Heart right ventricle (tissue), 16 donors: ENCODE measurements at regions not wholly inside any gene's neighbourhood (a gene's known extent, or its start where the extent isn't known, plus 50 kb on each side); places are given as distances from the start of the nearest gene placed in this dataset.

Experiments used
- ATAC-seq, 8 donors: fragments of 200-7000 bp; cut with Tn5 transposase; one replicate each; pipeline ENCODE4 v1.9.1; 2020; ENCODE audit warnings: mild to moderate bottlenecking in 8 of 8, moderate library complexity in 8 of 8, moderate number of reproducible peaks in 1 of 8
- DNase-seq, 2 donors: peaks; one replicate each; pipeline ENCODE4 v3.0.0-alpha.2; 2020
- H3K27ac ChIP-seq, 10 donors: fragments of 200-600 bp; sonication (generic) in 2 of 10; one replicate each; pipeline versions ENCODE4 v1.5.0 to v1.8.0; 2020 to 2022; ENCODE audit warnings: mild to moderate bottlenecking in 3 of 10
- H3K27me3 ChIP-seq, 7 donors: fragments of 200-600 bp; one replicate each; pipeline ENCODE4 v1.8.0; 2021 to 2022; ENCODE audit warnings: mild to moderate bottlenecking in 2 of 7
- H3K36me3 ChIP-seq, 9 donors: fragments of 200-600 bp; sonication (generic) in 1 of 9; one replicate each; pipeline versions ENCODE4 v1.5.0 to v1.8.0; 2020 to 2022; ENCODE audit warnings: mild to moderate bottlenecking in 2 of 9
- H3K4me1 ChIP-seq, 9 donors: fragments of 200-600 bp; sonication (generic) in 1 of 9; one replicate each; pipeline versions ENCODE4 v1.5.0 to v1.8.0; 2020 to 2022; ENCODE audit warnings: mild to moderate bottlenecking in 4 of 9
- H3K4me3 ChIP-seq, 10 donors: fragments of 200-600 bp; sonication (generic) in 2 of 10; one replicate each; pipeline versions ENCODE4 v1.5.0 to v1.8.0; 2020 to 2022; ENCODE audit warnings: mild to moderate bottlenecking in 7 of 10, moderate library complexity in 2 of 10
- H3K9me3 ChIP-seq, 11 donors: fragments of 200-600 bp in 10 of 11; sonication (generic) in 2 of 11; one replicate each; pipeline versions ENCODE4 v1.5.0 to v1.8.0; 2013 to 2022; ENCODE audit warnings: mild to moderate bottlenecking in 2 of 11, control low read depth in 1 of 11, moderate library complexity in 1 of 11
- WGBS, 2 donors: extraction: QIAGEN DNeasy Blood & Tissue Kit; methylation state at CpG; one replicate each; pipeline ENCODE4 v1.1.7; 2013; ENCODE audit warnings: inconsistent platforms in 1 of 2; 5-methylcytosine and 5-hydroxymethylcytosine counted together
- intact Hi-C, 10 donors: fragments of 100-400 bp; cut with DNase I; formaldehyde crosslinking; loops; one replicate each; pipeline versions ENCODE4 v1.11.1 to v1.14.2; 2022
- TF ChIP-seq, protein P1 (sequence below), 9 donors: fragments of 200-600 bp; sonication (generic) in 2 of 9; IDR thresholded peaks; one replicate each; pipeline versions ENCODE4 v1.5.0 to v1.8.0; 2021 to 2022; ENCODE audit warnings: antibody characterized with exemption in 9 of 9, mild to moderate bottlenecking in 5 of 9, moderate library complexity in 1 of 9
- donor health status: Arrhythmogenic right ventricular cardiomyopathy.
- donor health status: ischemic (EF 13 %, LVEDD 7.1; RV severe dilation, severe dysfunction).
- donor health status: healthy with polysubstance abuse.
- donor health status: DM: no; HTN: yes; CAD: no.
- donor health status: DM: no; HTN: no; CAD: no.
- donor health status: ischemic (EF 25% LVEDD 6.9; RV normal size, moderate dysfunction).
- donor health status: ischemic (EF 25% LVEDD 5.7; RV mildly dilated, moderate dysfunction).
- donor health status: healthy.
- donor health status: DM: yes; HTN: yes; CAD: no.
- donor health status: Ischemic cardiomyopathy.
- donor health status: ischemic (EF 35%, LVEDD 5.7; RV mildly dilated, moderate dysfunction).
- donor health status: nonischemic (EF 11% LVEDD 7.7; RV severe dilation, severe dysfunction).
- donor health status: DM: yes; HTN: yes; CAD: no.
- donor health status: PGD.
- donor health status: ischemic (EF 29% LVEDD 5.4; RV normal size, mild dysfunction).
- donor health status: nonischemic (EF 23%, LVEDD 6.1; RV moderate dilation, normal function).

DNA sequence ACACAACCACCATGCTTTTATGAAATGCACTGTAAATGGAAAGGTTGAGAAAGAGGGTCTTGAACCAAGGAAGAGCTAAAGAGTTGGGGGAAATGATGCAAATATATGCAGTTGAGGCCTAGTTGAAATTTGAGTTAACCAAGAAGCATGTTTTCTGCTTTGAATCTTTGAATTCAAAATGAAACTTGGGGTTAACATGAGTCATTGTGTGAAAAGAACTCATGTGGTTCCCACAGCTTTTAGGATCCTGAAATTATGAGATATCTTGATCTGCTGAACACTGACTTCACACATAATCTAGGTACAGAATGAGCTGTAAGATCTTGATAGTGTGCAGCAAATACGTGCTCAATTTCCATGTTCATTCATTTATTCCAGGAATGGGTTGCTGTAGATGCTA is 422.9 kb upstream of the TRIB2 start:
- Histone ChIP-seq H3K4me1 (no peaks in the 10 kb centered on the region), H3K4me3 (no peak overlapping the region), H3K27ac (no peak overlapping the region), H3K27me3 (no peaks in the 10 kb centered on the region), H3K9me3 (no peaks in the 10 kb centered on the region), H3K36me3 (no peaks in the 10 kb centered on the region)
- DNase-seq = no peak
- ATAC-seq = no peak
- intact Hi-C loops = no loop called here
- WGBS, 2 donors = 94 to 99% methylated on average over 1 of the region's 1 CpG
- TF ChIP-seq, protein P1, sequence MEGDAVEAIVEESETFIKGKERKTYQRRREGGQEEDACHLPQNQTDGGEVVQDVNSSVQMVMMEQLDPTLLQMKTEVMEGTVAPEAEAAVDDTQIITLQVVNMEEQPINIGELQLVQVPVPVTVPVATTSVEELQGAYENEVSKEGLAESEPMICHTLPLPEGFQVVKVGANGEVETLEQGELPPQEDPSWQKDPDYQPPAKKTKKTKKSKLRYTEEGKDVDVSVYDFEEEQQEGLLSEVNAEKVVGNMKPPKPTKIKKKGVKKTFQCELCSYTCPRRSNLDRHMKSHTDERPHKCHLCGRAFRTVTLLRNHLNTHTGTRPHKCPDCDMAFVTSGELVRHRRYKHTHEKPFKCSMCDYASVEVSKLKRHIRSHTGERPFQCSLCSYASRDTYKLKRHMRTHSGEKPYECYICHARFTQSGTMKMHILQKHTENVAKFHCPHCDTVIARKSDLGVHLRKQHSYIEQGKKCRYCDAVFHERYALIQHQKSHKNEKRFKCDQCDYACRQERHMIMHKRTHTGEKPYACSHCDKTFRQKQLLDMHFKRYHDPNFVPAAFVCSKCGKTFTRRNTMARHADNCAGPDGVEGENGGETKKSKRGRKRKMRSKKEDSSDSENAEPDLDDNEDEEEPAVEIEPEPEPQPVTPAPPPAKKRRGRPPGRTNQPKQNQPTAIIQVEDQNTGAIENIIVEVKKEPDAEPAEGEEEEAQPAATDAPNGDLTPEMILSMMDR (IDR thresholded peaks at IDR 0.05) = no peak

DNA sequence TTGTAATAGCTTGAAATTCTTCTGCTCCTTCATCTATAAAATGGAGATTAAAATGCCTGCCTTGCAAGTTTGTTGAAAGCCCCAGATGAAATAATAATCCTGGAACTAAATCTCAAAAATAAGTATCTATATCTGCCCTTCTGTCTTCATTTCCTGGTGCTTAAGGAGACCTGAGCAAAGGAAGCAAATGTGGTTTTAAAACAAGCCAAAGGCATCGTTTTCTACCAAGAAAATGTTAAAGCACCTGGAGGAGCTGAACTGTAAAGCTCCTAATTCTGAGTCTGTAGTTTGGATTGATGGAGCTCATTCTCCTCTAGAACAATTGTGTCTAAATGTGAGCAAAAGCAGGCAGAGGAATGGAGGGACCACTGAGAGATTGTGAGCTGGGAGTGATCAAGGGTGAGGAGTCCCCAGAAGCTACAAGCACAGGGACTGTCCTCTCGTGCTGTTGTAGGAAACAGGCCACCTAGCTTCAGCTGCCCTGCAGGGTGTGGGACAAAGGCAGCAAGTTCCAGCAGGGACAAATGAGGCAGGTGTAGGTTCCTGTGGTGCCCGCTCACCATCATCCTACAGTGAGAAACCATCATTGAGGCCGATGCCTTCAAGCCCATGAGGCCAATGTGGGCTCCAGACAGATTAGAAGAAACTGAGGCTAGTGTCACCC is 420.7 kb upstream of the TRIB2 start:
- WGBS, 2 donors = 91 to 93% methylated on average over 4 of the region's 4 CpGs
- Histone ChIP-seq H3K27ac (no peak overlapping the region), H3K4me1 (peaks cover 0 to 11% (median 7%) of the 10 kb centered on the region in 9 donors), H3K4me3 (no peak overlapping the region), H3K9me3 (no peaks in the 10 kb centered on the region), H3K36me3 (no peaks in the 10 kb centered on the region), H3K27me3 (no peaks in the 10 kb centered on the region)
- intact Hi-C loops = no loop called here
- ATAC-seq = no peak
- DNase-seq = no peak
- TF ChIP-seq, protein P1 (IDR thresholded peaks at IDR 0.05) = no peak

DNA sequence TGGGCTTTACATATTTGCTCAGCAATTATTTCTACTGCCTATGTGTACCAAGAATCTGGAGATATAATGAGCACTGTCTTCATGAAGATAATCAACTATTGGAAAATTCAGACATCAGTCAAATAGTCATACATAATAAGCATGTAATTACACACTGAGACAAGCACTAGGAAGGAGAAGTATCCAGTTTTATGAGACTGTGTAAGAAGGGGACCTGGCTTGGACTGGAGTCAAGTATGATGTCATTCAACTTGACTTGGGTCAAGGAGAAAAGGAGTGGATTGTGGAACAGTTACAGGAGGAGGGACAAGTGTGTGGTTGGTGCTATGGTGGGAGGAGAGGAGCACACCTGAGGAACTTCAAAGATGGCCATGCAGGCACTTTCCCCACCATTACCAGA is 419.8 kb upstream of the TRIB2 start:
- H3K27ac ChIP-seq = no peak overlapping the region
- TF ChIP-seq, protein P1 (IDR thresholded peaks at IDR 0.05) = no peak
- intact Hi-C loops = no loop called here

DNA sequence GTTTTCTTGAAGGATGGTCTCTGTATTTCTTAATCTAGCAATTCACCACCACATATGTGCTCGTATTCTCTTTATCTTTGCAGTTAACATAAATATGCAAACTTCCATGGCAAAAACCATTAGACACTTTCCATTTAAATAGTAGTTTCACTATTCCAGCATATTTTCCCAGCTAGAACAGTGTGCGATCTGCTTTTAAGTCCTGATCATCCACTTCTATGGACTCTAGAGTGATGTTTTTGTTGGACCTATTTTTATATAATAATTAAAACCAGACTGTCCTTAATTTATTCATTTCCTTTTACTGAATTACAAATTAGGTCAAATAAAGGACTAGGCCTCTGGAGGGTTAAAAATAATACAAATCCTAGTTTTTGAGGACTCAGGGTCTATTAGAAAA is 418.4 kb upstream of the TRIB2 start:
- Histone ChIP-seq H3K4me1 (peaks cover 0 to 11% (median 7%) of the 10 kb centered on the region in 9 donors), H3K27me3 (no peaks in the 10 kb centered on the region), H3K36me3 (no peaks in the 10 kb centered on the region), H3K9me3 (no peaks in the 10 kb centered on the region), H3K4me3 (no peak overlapping the region), H3K27ac (no peak overlapping the region)
- intact Hi-C loops = no loop called here
- 82 to 85% methylated on average over 2 of the region's 2 CpGs for WGBS, 2 donors
- TF ChIP-seq, protein P1 (IDR thresholded peaks at IDR 0.05) = no peak
- DNase-seq (no peak), ATAC-seq (no peak)

More for the DNA sequence above, 419.8 kb upstream of the TRIB2 start:
- H3K27me3 ChIP-seq = no peaks in the 10 kb centered on the region
- DNase-seq (no peak), ATAC-seq (no peak)
- no peaks in the 10 kb centered on the region for H3K36me3 ChIP-seq
- H3K4me3 ChIP-seq = no peak overlapping the region
- no peaks in the 10 kb centered on the region for H3K9me3 ChIP-seq
- peaks cover 0 to 11% (median 7%) of the 10 kb centered on the region in 9 donors for H3K4me1 ChIP-seq
